ENCODE measurements at regions not wholly inside any gene's neighbourhood (a gene's known extent, or its start where the extent isn't known, plus 50 kb on each side); places are given as distances from the start of the nearest gene placed in this dataset.

- TF ChIP-seq CTCF (IDR thresholded peaks at IDR 0.05; ENCODE audit: poor library complexity) (no peak), EZH2phosphoT487 (IDR thresholded peaks at IDR 0.05; ENCODE audit: low read depth, severe bottlenecking, unreplicated experiment) (no peak), EZH2 (IDR thresholded peaks at IDR 0.05; ENCODE audit: borderline replicate concordance) (no peak)
These were observed 83.5 kb upstream of the ADPGK start for GRCh38 chr15:72866866-72867616.

Data from hepatocyte (in vitro differentiated cells).